ENCODE measurements at regions not wholly inside any gene's neighbourhood (a gene's known extent, or its start where the extent isn't known, plus 50 kb on each side); places are given as distances from the start of the nearest gene placed in this dataset.

DNA sequence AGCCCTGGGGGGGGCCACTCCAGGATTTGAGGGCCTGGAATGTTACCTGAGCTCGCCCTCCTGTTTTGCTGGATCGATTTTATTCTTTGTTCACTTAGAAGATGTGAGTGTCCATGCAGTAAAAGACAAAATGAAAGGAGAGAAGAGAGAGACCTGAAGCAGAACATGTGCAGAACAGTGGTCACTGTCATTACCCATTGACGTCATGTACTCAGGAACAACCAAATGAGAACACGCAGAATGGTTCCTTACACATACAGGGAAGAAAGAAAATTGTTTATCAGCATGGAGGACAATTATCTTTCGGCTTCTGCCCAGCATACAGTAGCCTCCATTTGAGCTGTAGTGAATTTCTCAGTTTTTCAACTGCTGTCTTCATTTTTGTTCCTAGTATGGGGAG, 258.1 kb downstream of the FNDC1 start:
- Histone ChIP-seq H4K91ac (ENCODE audit: insufficient read length, low read depth, low read length) (no peak overlapping the region), H2AK5ac (ENCODE audit: insufficient read length, low read length) (no peak overlapping the region), H2BK12ac (ENCODE audit: insufficient read length, low read depth, low read length) (no peak overlapping the region), H3K56ac (ENCODE audit: insufficient read length, low read depth, low read length) (no peak overlapping the region), H2BK5ac (ENCODE audit: insufficient read length, low read length) (no peak overlapping the region), H3K79me1 (ENCODE audit: insufficient read depth, low read depth, low read length, poor library complexity, severe bottlenecking) (no peaks in the 10 kb centered on the region), H3K18ac (ENCODE audit: insufficient read length, low read depth, low read length) (no peak overlapping the region), H2BK20ac (ENCODE audit: low read depth, low read length, poor library complexity, severe bottlenecking) (no peak overlapping the region), H3K4ac (ENCODE audit: low read depth, low read length) (no peak overlapping the region), H2BK15ac (ENCODE audit: low read depth, low read length) (no peak overlapping the region), H3K23me2 (ENCODE audit: insufficient read length, low read depth, low read length, poor library complexity, severe bottlenecking) (no peaks in the 10 kb centered on the region), H3K4me1 (ENCODE audit: insufficient read depth, low read length) (no peaks in the 10 kb centered on the region), H3K9ac (ENCODE audit: extremely low read depth, insufficient read length, low read length) (no peak overlapping the region), H2BK120ac (ENCODE audit: low read depth, low read length, poor library complexity, severe bottlenecking) (no peak overlapping the region), H4K5ac (ENCODE audit: insufficient read length, low read depth, low read length) (no peak overlapping the region), H3K14ac (ENCODE audit: insufficient read depth, low read length) (no peak overlapping the region), H3K4me2 (ENCODE audit: insufficient read depth, insufficient read length, low read length) (no peak overlapping the region), H3K9me3 (ENCODE audit: control insufficient read depth, low read depth, low read length) (no peaks in the 10 kb centered on the region), H3K79me2 (ENCODE audit: insufficient read depth, low read length) (no peaks in the 10 kb centered on the region), H3K27ac (ENCODE audit: insufficient read length, low read depth, low read length) (no peak overlapping the region), H3K27me3 (ENCODE audit: insufficient read depth, low read length) (no peaks in the 10 kb centered on the region), H3T11ph (ENCODE audit: low read length) (no peak overlapping the region), H2AFZ (ENCODE audit: low read length) (no peak overlapping the region), H4K8ac (replicated peaks; ENCODE audit: insufficient read length, low read depth, low read length) (no peak overlapping the region), H3K23ac (ENCODE audit: insufficient read length, low read depth, low read length) (no peak overlapping the region), H4K20me1 (ENCODE audit: control insufficient read depth, insufficient read depth, insufficient read length) (no peaks in the 10 kb centered on the region)
- H3K4me1 Mint-ChIP-seq = no peaks in the 10 kb centered on the region
- H3K4me3 Mint-ChIP-seq = no peak overlapping the region
- H3K27ac Mint-ChIP-seq = no peak overlapping the region
- TF ChIP-seq, protein P1, sequence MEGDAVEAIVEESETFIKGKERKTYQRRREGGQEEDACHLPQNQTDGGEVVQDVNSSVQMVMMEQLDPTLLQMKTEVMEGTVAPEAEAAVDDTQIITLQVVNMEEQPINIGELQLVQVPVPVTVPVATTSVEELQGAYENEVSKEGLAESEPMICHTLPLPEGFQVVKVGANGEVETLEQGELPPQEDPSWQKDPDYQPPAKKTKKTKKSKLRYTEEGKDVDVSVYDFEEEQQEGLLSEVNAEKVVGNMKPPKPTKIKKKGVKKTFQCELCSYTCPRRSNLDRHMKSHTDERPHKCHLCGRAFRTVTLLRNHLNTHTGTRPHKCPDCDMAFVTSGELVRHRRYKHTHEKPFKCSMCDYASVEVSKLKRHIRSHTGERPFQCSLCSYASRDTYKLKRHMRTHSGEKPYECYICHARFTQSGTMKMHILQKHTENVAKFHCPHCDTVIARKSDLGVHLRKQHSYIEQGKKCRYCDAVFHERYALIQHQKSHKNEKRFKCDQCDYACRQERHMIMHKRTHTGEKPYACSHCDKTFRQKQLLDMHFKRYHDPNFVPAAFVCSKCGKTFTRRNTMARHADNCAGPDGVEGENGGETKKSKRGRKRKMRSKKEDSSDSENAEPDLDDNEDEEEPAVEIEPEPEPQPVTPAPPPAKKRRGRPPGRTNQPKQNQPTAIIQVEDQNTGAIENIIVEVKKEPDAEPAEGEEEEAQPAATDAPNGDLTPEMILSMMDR (conservative IDR thresholded peaks at IDR 0.05) = no peak
- WGBS (ENCODE audit: extremely low coverage, insufficient read length, low lambda C conversion rate) = no CpG with 5 or more reads among the region's 5 CpGs
- H3K9me3 Mint-ChIP-seq = peaks cover 0 to 63% of the 10 kb centered on the region in 2 experiments; a peak in 3 of 5 replicates
- peaks cover 21% of the 10 kb centered on the region for H3K27me3 Mint-ChIP-seq (ENCODE audit: low read depth)
- DNase-seq = no peak
- no peaks in the 10 kb centered on the region for H3K36me3 Mint-ChIP-seq (ENCODE audit: insufficient read depth in 1 of 3, low read depth in 3 of 3)

Data from H9 (cell line).